NCI-H1105 treated with DMSO at 0.1 percent for 48 hours (cell line): ENCODE measurements at regions not wholly inside any gene's neighbourhood (a gene's known extent, or its start where the extent isn't known, plus 50 kb on each side); places are given as distances from the start of the nearest gene placed in this dataset.

ENCODE experiments used
- DNase-seq: peaks from one replicate; lab custom pipeline; 2025; lab: John Stamatoyannopoulos, UW

GRCh38 chr5:152337484-152337883, 67.6 kb downstream of the NMUR2 start:
- DNase-seq, result no peak

- no peak for DNase-seq
Observed at GRCh38 chr5:152335461-152335860, 69.6 kb downstream of the NMUR2 start.

- peak; percentile 0 for DNase-seq
Observed at GRCh38 chr5:152332716-152333460, 72.2 kb downstream of the NMUR2 start.

- DNase-seq, result no peak
Observed at GRCh38 chr5:152331718-152332117, 73.4 kb downstream of the NMUR2 start.

GRCh38 chr5:152331006-152331405, 74.1 kb downstream of the NMUR2 start:
- DNase-seq, result no peak

- DNase-seq, result no peak
Observed at GRCh38 chr5:152329761-152330283, 75.3 kb downstream of the NMUR2 start.

GRCh38 chr5:152329207-152329606, 75.9 kb downstream of the NMUR2 start:
- DNase-seq, result no peak

GRCh38 chr5:152315942-152316341, 89.1 kb downstream of the NMUR2 start:
- no peak for DNase-seq

GRCh38 chr5:152314196-152314829, 90.8 kb downstream of the NMUR2 start:
- DNase-seq, result no peak

GRCh38 chr5:152309926-152310450, 95.1 kb downstream of the NMUR2 start:
- no peak for DNase-seq

- no peak for DNase-seq
Observed at GRCh38 chr5:152306386-152306785, 98.7 kb downstream of the NMUR2 start.

GRCh38 chr5:152305525-152305924, 99.6 kb downstream of the NMUR2 start:
- no peak for DNase-seq

- DNase-seq, result no peak
Observed at GRCh38 chr5:152303841-152304240, 101.2 kb downstream of the NMUR2 start.

GRCh38 chr5:152297866-152298265, 107.2 kb downstream of the NMUR2 start:
- DNase-seq, result no peak

GRCh38 chr5:152293189-152293588, 111.9 kb downstream of the NMUR2 start:
- no peak for DNase-seq

- no peak for DNase-seq
Observed at GRCh38 chr5:152290181-152290580, 114.9 kb downstream of the NMUR2 start.

GRCh38 chr5:152288917-152289595, 116.0 kb downstream of the NMUR2 start:
- no peak for DNase-seq

GRCh38 chr5:152288499-152288898, 116.6 kb downstream of the NMUR2 start:
- no peak for DNase-seq

GRCh38 chr5:152285764-152286163, 119.3 kb downstream of the NMUR2 start:
- no peak for DNase-seq

GRCh38 chr5:152282331-152282730, 122.7 kb downstream of the NMUR2 start:
- DNase-seq, result no peak

GRCh38 chr5:152277936-152278335, 127.1 kb downstream of the NMUR2 start:
- no peak for DNase-seq

GRCh38 chr5:152274224-152274623, 130.9 kb downstream of the NMUR2 start:
- DNase-seq, result no peak

- DNase-seq, result peak; percentile 3
Observed at GRCh38 chr5:152271420-152271819, 133.7 kb downstream of the NMUR2 start.
